Mesothelial cell of epicardium (in vitro differentiated cells): ENCODE measurements at regions not wholly inside any gene's neighbourhood (a gene's known extent, or its start where the extent isn't known, plus 50 kb on each side); places are given as distances from the start of the nearest gene placed in this dataset.
A peak's percentile ranks its signal among the peaks of the same experiment; 100 is the strongest.

Experiments
- DNase-seq, 2 experiments: peaks; one replicate each; pipeline ENCODE4 v3.0.0; 2021; ENCODE audit warnings: low spot score in 2 of 2; ENCODE audit not compliant: unreplicated experiment in 2 of 2
- H3K27ac Mint-ChIP-seq: 2 replicates; pipeline ENCODE4 v1.8.0; 2021; ENCODE audit warnings: mixed read lengths
- H3K27me3 Mint-ChIP-seq: 2 replicates; pipeline ENCODE4 v1.8.0; 2021; ENCODE audit warnings: low read depth, mixed read lengths
- H3K36me3 Mint-ChIP-seq: 2 replicates; pipeline ENCODE4 v1.8.0; 2021; ENCODE audit warnings: mixed read lengths
- H3K4me1 Mint-ChIP-seq: 2 replicates; pipeline ENCODE4 v1.8.0; 2021; ENCODE audit warnings: mixed read lengths
- H3K4me3 Mint-ChIP-seq: 2 replicates; pipeline ENCODE4 v1.8.0; 2021; ENCODE audit warnings: mild to moderate bottlenecking, moderate library complexity, mixed read lengths
- H3K9me3 Mint-ChIP-seq: 2 replicates; pipeline ENCODE4 v1.8.0; 2021; ENCODE audit warnings: mixed read lengths
- CTCF ChIP-seq: fragments of 200-600 bp; sonication (generic); IDR thresholded peaks from one replicate; pipeline ENCODE4 v1.5.0; 2021; ENCODE audit warnings: antibody characterized with exemption; ENCODE audit not compliant: unreplicated experiment

- H3K27ac Mint-ChIP-seq, result peak overlapping the region; percentile 57
- H3K36me3 Mint-ChIP-seq, result no peaks in the 10 kb centered on the region
- no peaks in the 10 kb centered on the region for H3K27me3 Mint-ChIP-seq
- H3K9me3 Mint-ChIP-seq, result no peaks in the 10 kb centered on the region
- H3K4me3 Mint-ChIP-seq, result no peak overlapping the region
- DNase-seq, result no peak
- TF ChIP-seq CTCF, result no peak
- peaks cover 20% of the 10 kb centered on the region for H3K4me1 Mint-ChIP-seq
These were observed 251.9 kb upstream of the KCND2 start for GRCh38 chr7:120021085-120021484.

- Mint-ChIP-seq H3K9me3 (no peaks in the 10 kb centered on the region), H3K27me3 (no peaks in the 10 kb centered on the region), H3K36me3 (no peaks in the 10 kb centered on the region), H3K4me1 (peaks cover 20% of the 10 kb centered on the region), H3K27ac (peak overlapping the region; percentile 47), H3K4me3 (no peak overlapping the region)
- no peak for TF ChIP-seq CTCF
- DNase-seq, result no peak
These were observed 249.3 kb upstream of the KCND2 start for GRCh38 chr7:120023494-120024167.

- Mint-ChIP-seq H3K27me3 (no peaks in the 10 kb centered on the region), H3K36me3 (no peaks in the 10 kb centered on the region), H3K4me3 (no peak overlapping the region), H3K27ac (no peak overlapping the region), H3K4me1 (peaks cover 10% of the 10 kb centered on the region), H3K9me3 (no peaks in the 10 kb centered on the region)
- no peak for TF ChIP-seq CTCF
- no peak for DNase-seq
These were observed 244.3 kb upstream of the KCND2 start for GRCh38 chr7:120028636-120029035.

GRCh38 chr7:120030876-120031275 is 242.1 kb upstream of the KCND2 start:
- no peak for DNase-seq
- H3K9me3 Mint-ChIP-seq, result no peaks in the 10 kb centered on the region
- H3K4me3 Mint-ChIP-seq, result no peak overlapping the region
- H3K27ac Mint-ChIP-seq, result no peak overlapping the region
- H3K27me3 Mint-ChIP-seq, result no peaks in the 10 kb centered on the region
- no peak for TF ChIP-seq CTCF
- no peaks in the 10 kb centered on the region for H3K36me3 Mint-ChIP-seq
- no peaks in the 10 kb centered on the region for H3K4me1 Mint-ChIP-seq

GRCh38 chr7:120033114-120033513 is 239.9 kb upstream of the KCND2 start:
- Mint-ChIP-seq H3K36me3 (no peaks in the 10 kb centered on the region), H3K27ac (no peak overlapping the region), H3K9me3 (peaks cover 5% of the 10 kb centered on the region), H3K27me3 (no peaks in the 10 kb centered on the region), H3K4me3 (no peak overlapping the region), H3K4me1 (no peaks in the 10 kb centered on the region)
- TF ChIP-seq CTCF, result no peak
- no peak for DNase-seq

GRCh38 chr7:120039138-120039537 is 233.8 kb upstream of the KCND2 start:
- Mint-ChIP-seq H3K36me3 (no peaks in the 10 kb centered on the region), H3K4me1 (no peaks in the 10 kb centered on the region), H3K27me3 (no peaks in the 10 kb centered on the region), H3K27ac (no peak overlapping the region), H3K4me3 (no peak overlapping the region), H3K9me3 (peaks cover 34% of the 10 kb centered on the region)
- no peak for TF ChIP-seq CTCF
- no peak for DNase-seq
